GM21423 (cell line): ENCODE measurements at regions not wholly inside any gene's neighbourhood (a gene's known extent, or its start where the extent isn't known, plus 50 kb on each side); places are given as distances from the start of the nearest gene placed in this dataset.

Source experiments
- ATAC-seq: cut with Tn5 transposase; IDR thresholded peaks from one replicate; pipeline ENCODE4 v1.9.1; 2021; ENCODE audit warnings: mild to moderate bottlenecking, moderate library complexity; ENCODE audit not compliant: unreplicated experiment

GRCh38 chr6:22925920-22926789, 356.8 kb downstream of the HDGFL1 start:
- ATAC-seq, result no peak

GRCh38 chr6:22926790-22927354, 357.5 kb downstream of the HDGFL1 start:
- no peak for ATAC-seq

- ATAC-seq, result no peak
Observed at GRCh38 chr6:22928775-22929174, 359.4 kb downstream of the HDGFL1 start.

GRCh38 chr6:22929311-22929985, 360.1 kb downstream of the HDGFL1 start:
- ATAC-seq, result no peak

- ATAC-seq, result no peak
Observed at GRCh38 chr6:22940581-22941290, 371.4 kb downstream of the HDGFL1 start.

- ATAC-seq, result no peak
Observed at GRCh38 chr6:22942403-22942802, 373.0 kb downstream of the HDGFL1 start.

GRCh38 chr6:22943327-22943726, 374.0 kb downstream of the HDGFL1 start:
- no peak for ATAC-seq

GRCh38 chr6:22949967-22950366, 380.6 kb downstream of the HDGFL1 start:
- ATAC-seq, result no peak

- ATAC-seq, result no peak
Observed at GRCh38 chr6:22952097-22952496, 382.7 kb downstream of the HDGFL1 start.

GRCh38 chr6:22954749-22955385, 385.5 kb downstream of the HDGFL1 start:
- peak; percentile 70 for ATAC-seq

- ATAC-seq, result no peak
Observed at GRCh38 chr6:22956029-22956681, 386.8 kb downstream of the HDGFL1 start.

GRCh38 chr6:22958677-22959076, 389.3 kb downstream of the HDGFL1 start:
- no peak for ATAC-seq

- no peak for ATAC-seq
Observed at GRCh38 chr6:22959571-22959970, 390.2 kb downstream of the HDGFL1 start.

- ATAC-seq, result no peak
Observed at GRCh38 chr6:22964334-22964733, 395.0 kb downstream of the HDGFL1 start.

- no peak for ATAC-seq
Observed at GRCh38 chr6:22965889-22966288, 396.5 kb downstream of the HDGFL1 start.

GRCh38 chr6:22966691-22967422, 397.5 kb downstream of the HDGFL1 start:
- ATAC-seq, result no peak

GRCh38 chr6:22970004-22970403, 400.6 kb downstream of the HDGFL1 start:
- no peak for ATAC-seq

GRCh38 chr6:22972771-22973170, 403.4 kb downstream of the HDGFL1 start:
- no peak for ATAC-seq

GRCh38 chr6:22975079-22975478, 405.7 kb downstream of the HDGFL1 start:
- ATAC-seq, result no peak

GRCh38 chr6:22980446-22980845, 411.1 kb downstream of the HDGFL1 start:
- ATAC-seq, result no peak
